Large intestine (tissue), 3 donors: ENCODE measurements at regions not wholly inside any gene's neighbourhood (a gene's known extent, or its start where the extent isn't known, plus 50 kb on each side); places are given as distances from the start of the nearest gene placed in this dataset.

Source experiments
- DNase-seq, 2 donors: peaks; one replicate each; pipeline versions ENCODE4 v3.0.0 to v3.0.0-alpha.2; 2013
- H3K27ac ChIP-seq: one replicate; pipeline ENCODE4 v1.5.1; 2013; ENCODE audit warnings: low read length
- H3K27me3 ChIP-seq: 2 replicates; pipeline ENCODE4 v1.6.1; 2013; ENCODE audit warnings: low read length; ENCODE audit not compliant: control insufficient read depth, insufficient read depth
- H3K36me3 ChIP-seq: 2 replicates; pipeline ENCODE4 v1.6.1; 2013; ENCODE audit warnings: low read length; ENCODE audit not compliant: control insufficient read depth, insufficient read depth
- H3K4me1 ChIP-seq: one replicate; pipeline ENCODE4 v1.6.1; 2013; ENCODE audit warnings: low read length; ENCODE audit not compliant: control insufficient read depth, insufficient read depth
- H3K4me3 ChIP-seq: one replicate; pipeline ENCODE4 v1.5.1; 2013; ENCODE audit warnings: low read length
- H3K9me3 ChIP-seq: one replicate; pipeline ENCODE4 v1.6.1; 2013; ENCODE audit warnings: mild to moderate bottlenecking, low read depth, low read length, moderate library complexity; ENCODE audit not compliant: control insufficient read depth
- WGBS: methylation state at CpG from one replicate; pipeline ENCODE4 v1.1.5; 2013; ENCODE audit warnings: low lambda C conversion rate; ENCODE audit not compliant: insufficient coverage; 5-methylcytosine and 5-hydroxymethylcytosine counted together

- WGBS: no CpG with 5 or more reads among the region's 4 CpGs
These were observed 119.5 kb upstream of the SGK1 start for GRCh38 chr6:134437376-134437775.

GRCh38 chr6:134436950-134437349 lies 119.0 kb upstream of the SGK1 start:
- WGBS: no CpG with 5 or more reads among the region's 1 CpG
- Histone ChIP-seq H3K4me3 (no peak overlapping the region), H3K27me3 (no peaks in the 10 kb centered on the region), H3K36me3 (no peaks in the 10 kb centered on the region), H3K9me3 (no peaks in the 10 kb centered on the region), H3K4me1 (no peaks in the 10 kb centered on the region), H3K27ac (no peak overlapping the region)
- DNase-seq: no peak

More at GRCh38 chr6:134437376-134437775, 119.5 kb upstream of the SGK1 start:
- H3K4me3 ChIP-seq: no peak overlapping the region
- H3K27me3 ChIP-seq: no peaks in the 10 kb centered on the region
- H3K27ac ChIP-seq: no peak overlapping the region
- H3K9me3 ChIP-seq: no peaks in the 10 kb centered on the region
- H3K4me1 ChIP-seq: no peaks in the 10 kb centered on the region
- no peak for DNase-seq
- H3K36me3 ChIP-seq: no peaks in the 10 kb centered on the region

GRCh38 chr6:134436281-134436815 lies 118.4 kb upstream of the SGK1 start:
- no peaks in the 10 kb centered on the region for H3K9me3 ChIP-seq
- H3K36me3 ChIP-seq: no peaks in the 10 kb centered on the region
- 0% methylated on average over 1 of the region's 9 CpGs for WGBS
- no peak overlapping the region for H3K4me3 ChIP-seq
- H3K27me3 ChIP-seq: no peaks in the 10 kb centered on the region
- no peak overlapping the region for H3K27ac ChIP-seq
- H3K4me1 ChIP-seq: no peaks in the 10 kb centered on the region
- no peak for DNase-seq

- H3K4me3 ChIP-seq: no peak overlapping the region
- H3K36me3 ChIP-seq: no peaks in the 10 kb centered on the region
- H3K27ac ChIP-seq: no peak overlapping the region
- no peaks in the 10 kb centered on the region for H3K4me1 ChIP-seq
- no peaks in the 10 kb centered on the region for H3K27me3 ChIP-seq
- H3K9me3 ChIP-seq: no peaks in the 10 kb centered on the region
- WGBS: no CpG with 5 or more reads among the region's 3 CpGs
- no peak for DNase-seq
These were observed 117.9 kb upstream of the SGK1 start for GRCh38 chr6:134435814-134436280.

- no peak for DNase-seq
- H3K4me1 ChIP-seq: no peaks in the 10 kb centered on the region
- no peak overlapping the region for H3K27ac ChIP-seq
- H3K27me3 ChIP-seq: no peaks in the 10 kb centered on the region
- WGBS: 100% methylated on average over 2 of the region's 9 CpGs
- no peak overlapping the region for H3K4me3 ChIP-seq
- H3K36me3 ChIP-seq: no peaks in the 10 kb centered on the region
- no peaks in the 10 kb centered on the region for H3K9me3 ChIP-seq
These were observed 116.4 kb upstream of the SGK1 start for GRCh38 chr6:134434019-134434942.

- H3K4me1 ChIP-seq: no peaks in the 10 kb centered on the region
- H3K36me3 ChIP-seq: no peaks in the 10 kb centered on the region
- no peaks in the 10 kb centered on the region for H3K27me3 ChIP-seq
- no peak overlapping the region for H3K27ac ChIP-seq
- no peak overlapping the region for H3K4me3 ChIP-seq
- H3K9me3 ChIP-seq: no peaks in the 10 kb centered on the region
- no peak for DNase-seq
- WGBS: no CpG with 5 or more reads among the region's 2 CpGs
These were observed 114.1 kb upstream of the SGK1 start for GRCh38 chr6:134432036-134432435.

- Histone ChIP-seq H3K27ac (no peak overlapping the region), H3K27me3 (no peaks in the 10 kb centered on the region), H3K36me3 (no peaks in the 10 kb centered on the region), H3K4me3 (no peak overlapping the region), H3K9me3 (no peaks in the 10 kb centered on the region), H3K4me1 (no peaks in the 10 kb centered on the region)
- no CpG with 5 or more reads among the region's 3 CpGs for WGBS
- DNase-seq: no peak
These were observed 113.5 kb upstream of the SGK1 start for GRCh38 chr6:134431421-134431859.

- Histone ChIP-seq H3K9me3 (no peaks in the 10 kb centered on the region), H3K27me3 (no peaks in the 10 kb centered on the region), H3K4me3 (no peak overlapping the region), H3K36me3 (no peaks in the 10 kb centered on the region), H3K27ac (no peak overlapping the region), H3K4me1 (no peaks in the 10 kb centered on the region)
- DNase-seq: no peak
- no CpG with 5 or more reads among the region's 4 CpGs for WGBS
These were observed 112.0 kb upstream of the SGK1 start for GRCh38 chr6:134429861-134430380.

GRCh38 chr6:134427721-134428120 lies 109.8 kb upstream of the SGK1 start:
- WGBS: no CpG with 5 or more reads among the region's 1 CpG

GRCh38 chr6:134426623-134427022 lies 108.7 kb upstream of the SGK1 start:
- H3K4me1 ChIP-seq: no peaks in the 10 kb centered on the region
- WGBS: 83% methylated on average over 2 of the region's 4 CpGs
- no peak for DNase-seq
- H3K27ac ChIP-seq: no peak overlapping the region
- H3K4me3 ChIP-seq: no peak overlapping the region
- H3K36me3 ChIP-seq: no peaks in the 10 kb centered on the region
- no peaks in the 10 kb centered on the region for H3K9me3 ChIP-seq
- no peaks in the 10 kb centered on the region for H3K27me3 ChIP-seq

More at GRCh38 chr6:134427721-134428120, 109.8 kb upstream of the SGK1 start:
- no peaks in the 10 kb centered on the region for H3K4me1 ChIP-seq
- no peak for DNase-seq
- no peak overlapping the region for H3K27ac ChIP-seq
- H3K36me3 ChIP-seq: no peaks in the 10 kb centered on the region
- no peak overlapping the region for H3K4me3 ChIP-seq
- H3K9me3 ChIP-seq: no peaks in the 10 kb centered on the region
- no peaks in the 10 kb centered on the region for H3K27me3 ChIP-seq
